ENCODE measurements at regions not wholly inside any gene's neighbourhood (a gene's known extent, or its start where the extent isn't known, plus 50 kb on each side); places are given as distances from the start of the nearest gene placed in this dataset.
"Not testable (repeated sequence)": the region's sequence is repeated elsewhere in the genome, so short reads cannot be mapped to it uniquely, and the experiment has no call there.

GRCh38 chr5:34441767-34442166 is 214.4 kb upstream of the RAI14 start:
- H3K27ac Mint-ChIP-seq, H3K4me3 Mint-ChIP-seq, H3K4me1 Mint-ChIP-seq, H3K27me3 Mint-ChIP-seq, H3K9me3 Mint-ChIP-seq, H3K36me3 Mint-ChIP-seq: not testable (repeated sequence)

- Mint-ChIP-seq H3K9me3 (no peaks in the 10 kb centered on the region), H3K27me3 (peaks cover 16% of the 10 kb centered on the region), H3K4me1 (no peaks in the 10 kb centered on the region), H3K36me3 (no peaks in the 10 kb centered on the region), H3K27ac (no peak overlapping the region), H3K4me3 (no peak overlapping the region)
Observed at GRCh38 chr5:34447424-34447823, 208.7 kb upstream of the RAI14 start.

DNA sequence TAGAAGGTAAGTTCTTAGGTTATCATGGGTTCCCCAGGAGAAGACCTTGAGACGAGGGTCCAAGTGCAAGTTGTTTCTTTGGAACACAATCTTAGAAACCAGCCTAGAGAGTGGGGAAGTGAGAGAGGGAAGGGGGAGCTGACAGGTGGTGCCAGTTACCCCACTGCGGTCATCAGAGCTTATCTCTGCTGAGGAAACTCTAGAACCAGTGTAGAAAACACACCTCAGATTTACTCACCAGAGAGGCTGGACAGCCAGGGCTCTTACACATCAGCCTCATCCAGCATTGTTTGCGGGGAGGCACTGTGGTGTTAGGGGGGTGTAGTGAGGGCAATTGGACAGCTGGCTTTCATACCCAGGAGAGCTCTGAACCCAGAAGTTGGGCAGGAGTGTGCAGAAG is 206.5 kb upstream of the RAI14 start:
- H3K27ac Mint-ChIP-seq: no peak overlapping the region
- H3K36me3 Mint-ChIP-seq: no peaks in the 10 kb centered on the region
- no peaks in the 10 kb centered on the region for H3K9me3 Mint-ChIP-seq
- no peak overlapping the region for H3K4me3 Mint-ChIP-seq
- H3K27me3 Mint-ChIP-seq: peaks cover 19% of the 10 kb centered on the region
- H3K4me1 Mint-ChIP-seq: no peaks in the 10 kb centered on the region

GRCh38 chr5:34450338-34450737 is 205.8 kb upstream of the RAI14 start:
- H3K4me1 Mint-ChIP-seq: no peaks in the 10 kb centered on the region
- H3K9me3 Mint-ChIP-seq: no peaks in the 10 kb centered on the region
- peaks cover 19% of the 10 kb centered on the region for H3K27me3 Mint-ChIP-seq
- H3K4me3 Mint-ChIP-seq: no peak overlapping the region
- no peaks in the 10 kb centered on the region for H3K36me3 Mint-ChIP-seq
- no peak overlapping the region for H3K27ac Mint-ChIP-seq

GRCh38 chr5:34452170-34452828 is 203.8 kb upstream of the RAI14 start:
- Mint-ChIP-seq H3K4me1 (no peaks in the 10 kb centered on the region), H3K27me3 (peaks cover 15% of the 10 kb centered on the region), H3K4me3 (no peak overlapping the region), H3K36me3 (no peaks in the 10 kb centered on the region), H3K9me3 (no peaks in the 10 kb centered on the region), H3K27ac (no peak overlapping the region)

DNA sequence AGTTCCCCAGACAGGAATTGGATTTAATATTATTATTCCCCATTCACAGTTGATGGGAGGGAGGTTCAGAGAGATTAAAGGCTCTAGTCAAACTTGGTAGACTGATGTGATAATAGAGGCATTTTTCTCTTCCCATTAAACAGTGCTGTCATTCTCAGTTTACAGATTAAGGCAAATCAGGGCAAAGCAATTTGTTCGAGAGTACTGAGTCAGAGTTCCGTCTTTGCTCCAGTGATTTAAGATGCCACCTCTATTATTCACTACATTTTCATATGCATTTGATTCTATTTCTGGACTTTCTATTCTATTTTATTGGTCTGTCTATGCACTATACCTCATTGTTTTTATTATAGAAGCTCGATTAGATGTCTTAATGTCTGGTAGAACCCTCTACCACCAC is 201.0 kb upstream of the RAI14 start:
- H3K27me3 Mint-ChIP-seq: peaks cover 7% of the 10 kb centered on the region
- no peaks in the 10 kb centered on the region for H3K36me3 Mint-ChIP-seq

GRCh38 chr5:34459908-34460307 is 196.2 kb upstream of the RAI14 start:
- peaks cover 2% of the 10 kb centered on the region for H3K4me1 Mint-ChIP-seq

More for the DNA sequence above, 201.0 kb upstream of the RAI14 start:
- Mint-ChIP-seq H3K4me1 (no peaks in the 10 kb centered on the region), H3K27ac (no peak overlapping the region), H3K9me3 (no peaks in the 10 kb centered on the region), H3K4me3 (no peak overlapping the region)

GRCh38 chr5:34460496-34460895 is 195.6 kb upstream of the RAI14 start:
- Mint-ChIP-seq H3K4me3 (no peak overlapping the region), H3K27ac (no peak overlapping the region), H3K36me3 (no peaks in the 10 kb centered on the region), H3K4me1 (peaks cover 4% of the 10 kb centered on the region), H3K9me3 (no peaks in the 10 kb centered on the region), H3K27me3 (peaks cover 2% of the 10 kb centered on the region)

More at GRCh38 chr5:34459908-34460307, 196.2 kb upstream of the RAI14 start:
- Mint-ChIP-seq H3K9me3 (no peaks in the 10 kb centered on the region), H3K27me3 (no peaks in the 10 kb centered on the region), H3K4me3 (no peak overlapping the region), H3K27ac (no peak overlapping the region), H3K36me3 (no peaks in the 10 kb centered on the region)

- no peaks in the 10 kb centered on the region for H3K36me3 Mint-ChIP-seq
- H3K27ac Mint-ChIP-seq: no peak overlapping the region
- no peak overlapping the region for H3K4me3 Mint-ChIP-seq
- no peaks in the 10 kb centered on the region for H3K9me3 Mint-ChIP-seq
- H3K27me3 Mint-ChIP-seq: peaks cover 8% of the 10 kb centered on the region
- H3K4me1 Mint-ChIP-seq: peaks cover 4% of the 10 kb centered on the region
Observed at GRCh38 chr5:34464829-34465228, 191.3 kb upstream of the RAI14 start.

DNA sequence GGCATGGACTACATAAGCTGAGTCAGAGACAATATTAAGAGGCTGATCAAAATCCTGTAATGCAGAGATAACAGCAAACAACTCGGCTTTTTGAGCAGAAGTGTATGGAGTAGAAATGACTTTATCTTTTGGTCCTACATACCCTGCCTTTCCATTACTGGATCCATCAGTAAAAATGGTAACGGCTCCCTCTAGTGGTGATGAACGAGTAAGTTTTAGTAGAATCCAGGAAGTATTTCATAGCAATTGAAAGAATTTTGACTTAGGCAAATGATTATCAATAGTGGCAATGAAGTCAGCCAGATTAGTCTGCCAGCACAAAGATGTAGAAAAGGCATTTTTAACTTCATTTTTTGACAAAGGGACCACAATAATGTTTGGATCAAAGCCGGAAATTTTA is 190.8 kb upstream of the RAI14 start:
- H3K4me1 Mint-ChIP-seq, H3K27ac Mint-ChIP-seq, H3K36me3 Mint-ChIP-seq, H3K27me3 Mint-ChIP-seq, H3K9me3 Mint-ChIP-seq, H3K4me3 Mint-ChIP-seq: not testable (repeated sequence)

DNA sequence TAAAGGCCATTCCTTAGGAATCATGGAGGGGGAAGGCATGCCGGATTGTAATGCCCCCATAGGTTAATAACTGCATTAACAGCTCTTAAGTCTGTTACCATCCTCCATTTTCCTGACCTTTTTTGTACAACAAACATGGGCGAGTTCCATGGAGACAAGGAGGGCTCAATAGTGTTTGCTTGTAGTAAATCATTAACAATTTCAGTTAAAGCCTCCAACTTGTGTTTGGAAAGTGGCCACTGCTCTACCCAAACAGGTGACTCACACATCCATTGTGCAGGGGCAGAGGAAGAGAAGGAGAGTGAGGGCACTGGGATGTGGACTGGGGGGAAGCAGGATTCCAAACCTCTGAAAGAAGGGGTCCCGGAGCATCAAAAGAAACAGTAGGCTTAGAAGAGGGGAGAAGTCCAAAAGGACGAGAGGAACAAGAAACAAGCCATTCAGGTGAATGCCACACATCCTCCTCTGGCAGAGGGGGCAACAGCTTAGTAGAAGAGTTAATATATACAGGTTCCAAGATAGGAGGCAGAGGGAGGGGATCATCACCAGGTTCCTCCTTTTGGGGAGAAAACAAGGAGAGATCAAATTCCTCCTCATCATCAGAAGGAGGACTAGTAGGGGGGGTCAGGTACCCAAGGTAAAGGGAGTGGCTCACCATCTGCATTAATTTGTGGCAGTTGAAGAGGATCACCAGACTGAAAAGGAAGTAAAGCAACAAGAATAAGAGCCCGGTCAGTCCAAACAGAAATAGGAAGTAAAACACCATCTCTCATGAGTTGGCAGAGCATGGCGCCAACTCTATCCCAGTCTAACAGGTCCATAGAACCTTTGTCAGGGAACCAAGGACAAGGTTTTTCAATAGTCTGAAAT is 189.4 kb upstream of the RAI14 start:
- not testable (repeated sequence) for H3K4me1 Mint-ChIP-seq, H3K4me3 Mint-ChIP-seq, H3K36me3 Mint-ChIP-seq, H3K9me3 Mint-ChIP-seq, H3K27ac Mint-ChIP-seq, H3K27me3 Mint-ChIP-seq

DNA sequence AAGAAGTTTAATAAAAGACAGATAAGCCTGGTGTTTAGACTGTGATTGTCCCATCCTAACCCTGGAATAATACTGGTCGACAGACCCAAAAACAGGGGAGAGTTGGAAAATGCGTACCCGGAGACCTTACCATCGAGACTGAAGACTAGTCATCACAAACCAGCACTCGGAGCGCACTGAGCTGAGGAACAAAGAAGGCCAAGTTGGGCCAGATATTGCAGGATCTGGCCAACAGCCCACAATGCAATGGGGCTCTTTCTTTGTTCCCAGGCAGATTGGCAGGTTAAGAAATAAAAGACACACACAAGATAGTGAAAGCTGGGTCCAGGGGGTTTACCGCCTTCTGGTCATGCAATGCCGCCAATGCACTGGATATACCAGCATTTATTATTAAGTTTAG is 188.7 kb upstream of the RAI14 start:
- H3K4me3 Mint-ChIP-seq: no peak overlapping the region
- H3K9me3 Mint-ChIP-seq: no peaks in the 10 kb centered on the region
- no peak overlapping the region for H3K27ac Mint-ChIP-seq
- H3K4me1 Mint-ChIP-seq: peaks cover 4% of the 10 kb centered on the region
- peaks cover 8% of the 10 kb centered on the region for H3K27me3 Mint-ChIP-seq
- no peaks in the 10 kb centered on the region for H3K36me3 Mint-ChIP-seq

DNA sequence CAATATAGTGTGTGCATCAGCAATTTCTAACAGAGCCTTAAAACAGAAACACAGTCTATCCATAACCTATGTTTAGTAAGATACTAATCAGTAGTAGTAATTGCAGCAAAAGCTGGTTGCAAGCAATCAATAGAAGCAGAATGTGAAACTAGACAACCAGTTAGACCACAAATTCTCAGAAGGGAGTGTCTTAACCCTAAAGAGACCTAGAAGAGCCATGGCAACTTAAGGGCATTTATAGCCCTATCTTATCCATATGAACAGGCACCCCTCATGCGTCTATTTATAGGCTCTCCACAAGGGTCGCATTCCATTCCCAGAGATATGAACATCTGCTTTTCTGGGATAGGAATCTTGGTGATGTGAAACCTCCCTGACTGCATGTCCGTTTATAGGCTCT is 188.1 kb upstream of the RAI14 start:
- not testable (repeated sequence) for H3K4me1 Mint-ChIP-seq, H3K36me3 Mint-ChIP-seq, H3K27ac Mint-ChIP-seq, H3K27me3 Mint-ChIP-seq, H3K9me3 Mint-ChIP-seq, H3K4me3 Mint-ChIP-seq

- H3K27ac Mint-ChIP-seq: no peak overlapping the region
- H3K9me3 Mint-ChIP-seq: no peaks in the 10 kb centered on the region
- no peak overlapping the region for H3K4me3 Mint-ChIP-seq
- peaks cover 2% of the 10 kb centered on the region for H3K4me1 Mint-ChIP-seq
- H3K27me3 Mint-ChIP-seq: peaks cover 8% of the 10 kb centered on the region
- H3K36me3 Mint-ChIP-seq: no peaks in the 10 kb centered on the region
Observed at GRCh38 chr5:34469971-34470370, 186.2 kb upstream of the RAI14 start.

- no peaks in the 10 kb centered on the region for H3K9me3 Mint-ChIP-seq
- H3K4me3 Mint-ChIP-seq: no peak overlapping the region
- peaks cover 5% of the 10 kb centered on the region for H3K27me3 Mint-ChIP-seq
- no peaks in the 10 kb centered on the region for H3K36me3 Mint-ChIP-seq
- no peak overlapping the region for H3K27ac Mint-ChIP-seq
- no peaks in the 10 kb centered on the region for H3K4me1 Mint-ChIP-seq
Observed at GRCh38 chr5:34474573-34475021, 181.5 kb upstream of the RAI14 start.

GRCh38 chr5:34475249-34475966 is 180.7 kb upstream of the RAI14 start:
- H3K27ac Mint-ChIP-seq: no peak overlapping the region
- peaks cover 5% of the 10 kb centered on the region for H3K27me3 Mint-ChIP-seq
- no peak overlapping the region for H3K4me3 Mint-ChIP-seq
- no peaks in the 10 kb centered on the region for H3K9me3 Mint-ChIP-seq
- no peaks in the 10 kb centered on the region for H3K4me1 Mint-ChIP-seq
- no peaks in the 10 kb centered on the region for H3K36me3 Mint-ChIP-seq
